ENCODE measurements at regions not wholly inside any gene's neighbourhood (a gene's known extent, or its start where the extent isn't known, plus 50 kb on each side); places are given as distances from the start of the nearest gene placed in this dataset.
"Not testable (repeated sequence)": the region's sequence is repeated elsewhere in the genome, so short reads cannot be mapped to it uniquely, and the experiment has no call there.

- not testable (repeated sequence) for DNase-seq
These were observed 388.3 kb downstream of the PRELID2 start for GRCh38 chr5:145446875-145447274.

GRCh38 chr5:145446412-145446811 is 388.7 kb downstream of the PRELID2 start:
- no peak for DNase-seq

GRCh38 chr5:145445027-145445426 is 390.1 kb downstream of the PRELID2 start:
- no peak for DNase-seq

- DNase-seq, result no peak
These were observed 391.2 kb downstream of the PRELID2 start for GRCh38 chr5:145443964-145444363.

GRCh38 chr5:145443366-145443765 is 391.8 kb downstream of the PRELID2 start:
- no peak for DNase-seq

GRCh38 chr5:145442661-145443060 is 392.5 kb downstream of the PRELID2 start:
- not testable (repeated sequence) for DNase-seq

- no peak for DNase-seq
These were observed 393.9 kb downstream of the PRELID2 start for GRCh38 chr5:145441228-145441627.

- DNase-seq, result no peak
These were observed 397.5 kb downstream of the PRELID2 start for GRCh38 chr5:145437627-145438026.

GRCh38 chr5:145433077-145433476 is 402.1 kb downstream of the PRELID2 start:
- DNase-seq, result no peak

GRCh38 chr5:145429170-145429569 is 406.0 kb downstream of the PRELID2 start:
- no peak for DNase-seq

- DNase-seq, result no peak
These were observed 427.1 kb downstream of the PRELID2 start for GRCh38 chr5:145408048-145408341.

- no peak for DNase-seq
These were observed 427.7 kb downstream of the PRELID2 start for GRCh38 chr5:145407300-145408047.

- DNase-seq, result no peak
These were observed 431.1 kb downstream of the PRELID2 start for GRCh38 chr5:145403992-145404391.

GRCh38 chr5:145396888-145397287 is 438.3 kb downstream of the PRELID2 start:
- DNase-seq, result no peak

- DNase-seq, result not testable (repeated sequence)
These were observed 440.0 kb downstream of the PRELID2 start for GRCh38 chr5:145395151-145395550.

GRCh38 chr5:145393426-145393825 is 441.7 kb downstream of the PRELID2 start:
- no peak for DNase-seq

GRCh38 chr5:145389047-145389446 is 446.1 kb downstream of the PRELID2 start:
- no peak for DNase-seq

- DNase-seq, result no peak
These were observed 449.9 kb downstream of the PRELID2 start for GRCh38 chr5:145385276-145385675.

- DNase-seq, result no peak
These were observed 456.9 kb downstream of the PRELID2 start for GRCh38 chr5:145378226-145378625.

GRCh38 chr5:145375521-145375920 is 459.6 kb downstream of the PRELID2 start:
- DNase-seq, result no peak

- no peak for DNase-seq
These were observed 469.7 kb downstream of the PRELID2 start for GRCh38 chr5:145365464-145365863.

- no peak for DNase-seq
These were observed 472.9 kb downstream of the PRELID2 start for GRCh38 chr5:145362266-145362665.

- DNase-seq, result no peak
These were observed 474.2 kb downstream of the PRELID2 start for GRCh38 chr5:145360936-145361335.

GRCh38 chr5:145350513-145350912 is 484.6 kb downstream of the PRELID2 start:
- DNase-seq, result no peak

- DNase-seq, result no peak
These were observed 488.0 kb downstream of the PRELID2 start for GRCh38 chr5:145347026-145347616.
